A549 (cell line): ENCODE measurements at regions not wholly inside any gene's neighbourhood (a gene's known extent, or its start where the extent isn't known, plus 50 kb on each side); places are given as distances from the start of the nearest gene placed in this dataset.

Experiments
- ESRRA ChIP-seq: fragments of 150-350 bp; IDR thresholded peaks from 2 replicates; pipeline ENCODE4 v1.6.1; 2014; ENCODE audit warnings: mild to moderate bottlenecking, low read length, borderline replicate concordance
- FOSL2 ChIP-seq, 2 experiments: fragments of 450-650 bp in 1 of 2; fragments of >200 bp in 1 of 2; sonication (Bioruptor Twin) in 1 of 2; formaldehyde crosslinking; IDR thresholded peaks; 2 replicates each; pipeline versions ENCODE4 v1.5.0 to v1.6.1; 2016 to 2020; ENCODE audit warnings: mild to moderate bottlenecking in 1 of 2, moderate library complexity in 1 of 2
- JUN ChIP-seq, 2 experiments: fragments of >200 bp; sonication (Bioruptor Twin); formaldehyde crosslinking; IDR thresholded peaks; 2 replicates in 1 of 2; 3 replicates in 1 of 2; pipeline ENCODE4 v1.6.1; 2016 to 2017
- KDM5A ChIP-seq: fragments of 200-600 bp; sonication (generic); IDR thresholded peaks from 2 replicates; pipeline ENCODE4 v1.6.1; 2016; ENCODE audit warnings: antibody characterized with exemption, mild to moderate bottlenecking
- NR3C1 ChIP-seq: fragments of >200 bp; sonication (Bioruptor Twin); formaldehyde crosslinking; IDR thresholded peaks from 3 replicates; pipeline ENCODE4 v1.6.1; 2017
- POLR2A ChIP-seq: IDR thresholded peaks from 2 replicates; pipeline ENCODE4 v1.6.1; 2012; ENCODE audit warnings: mild to moderate bottlenecking, low read length
- SMC3 ChIP-seq: fragments of >200 bp; sonication (Bioruptor Twin); formaldehyde crosslinking; IDR thresholded peaks from 3 replicates; pipeline ENCODE4 v1.6.1; 2018; ENCODE audit warnings: inconsistent platforms
- TP53 ChIP-seq: fragments of 250-450 bp; sonication (Bioruptor Pico); IDR thresholded peaks from 2 replicates; pipeline ENCODE4 v1.5.0; 2021; ENCODE audit warnings: mild to moderate bottlenecking, moderate library complexity
- TF ChIP-seq, protein P1 (sequence below): fragments of 450-650 bp; IDR thresholded peaks from 2 replicates; pipeline ENCODE4 v1.6.1; 2014; ENCODE audit warnings: antibody characterized with exemption
- TF ChIP-seq, protein P2 (sequence below): IDR thresholded peaks from 2 replicates; pipeline ENCODE4 v1.6.1; 2012
- TF ChIP-seq, protein P3 (sequence below): fragments of >200 bp; sonication (Bioruptor Twin); formaldehyde crosslinking; IDR thresholded peaks from 3 replicates; pipeline ENCODE4 v1.5.1; 2016
- TF ChIP-seq, protein P4 (sequence below): fragments of >200 bp; sonication (Bioruptor Twin); formaldehyde crosslinking; IDR thresholded peaks from 3 replicates; pipeline ENCODE4 v1.6.1; 2016

DNA sequence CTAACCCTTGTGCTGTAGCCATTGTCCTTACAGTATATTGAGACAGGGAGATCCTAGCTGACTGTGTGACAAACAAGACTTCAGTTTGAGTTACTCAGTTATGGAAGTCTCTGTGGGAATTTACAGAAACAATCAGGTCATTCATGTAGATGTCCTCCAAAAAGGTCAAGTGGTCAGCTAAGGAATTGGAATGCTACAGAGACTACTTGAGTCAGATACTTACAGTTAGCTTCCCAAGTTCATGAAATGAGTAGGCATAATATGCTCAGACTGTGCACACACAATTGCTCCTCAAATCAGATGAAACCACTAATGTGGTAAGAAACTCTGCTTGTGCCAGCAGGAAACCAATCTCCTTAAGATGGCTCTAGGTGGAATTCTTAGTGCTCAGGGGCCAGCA, 985.7 kb downstream of the NSUN3 start:
- TF ChIP-seq FOSL2 (IDR thresholded peaks at IDR 0.05) (no peak), FOSL2 (CRISPR knock-in tag; IDR thresholded peaks at IDR 0.05) (no peak), POLR2A (no peak), JUN (IDR thresholded peaks at IDR 0.05) (no peak), ESRRA (no peak), KDM5A (no peak), NR3C1 (no peak), SMC3 (no peak), TP53 (CRISPR knock-in tag) (no peak)
- TF ChIP-seq, protein P1, sequence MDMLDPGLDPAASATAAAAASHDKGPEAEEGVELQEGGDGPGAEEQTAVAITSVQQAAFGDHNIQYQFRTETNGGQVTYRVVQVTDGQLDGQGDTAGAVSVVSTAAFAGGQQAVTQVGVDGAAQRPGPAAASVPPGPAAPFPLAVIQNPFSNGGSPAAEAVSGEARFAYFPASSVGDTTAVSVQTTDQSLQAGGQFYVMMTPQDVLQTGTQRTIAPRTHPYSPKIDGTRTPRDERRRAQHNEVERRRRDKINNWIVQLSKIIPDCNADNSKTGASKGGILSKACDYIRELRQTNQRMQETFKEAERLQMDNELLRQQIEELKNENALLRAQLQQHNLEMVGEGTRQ = no peak
- TF ChIP-seq, protein P2, sequence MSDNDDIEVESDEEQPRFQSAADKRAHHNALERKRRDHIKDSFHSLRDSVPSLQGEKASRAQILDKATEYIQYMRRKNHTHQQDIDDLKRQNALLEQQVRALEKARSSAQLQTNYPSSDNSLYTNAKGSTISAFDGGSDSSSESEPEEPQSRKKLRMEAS = no peak
- TF ChIP-seq, protein P3, sequence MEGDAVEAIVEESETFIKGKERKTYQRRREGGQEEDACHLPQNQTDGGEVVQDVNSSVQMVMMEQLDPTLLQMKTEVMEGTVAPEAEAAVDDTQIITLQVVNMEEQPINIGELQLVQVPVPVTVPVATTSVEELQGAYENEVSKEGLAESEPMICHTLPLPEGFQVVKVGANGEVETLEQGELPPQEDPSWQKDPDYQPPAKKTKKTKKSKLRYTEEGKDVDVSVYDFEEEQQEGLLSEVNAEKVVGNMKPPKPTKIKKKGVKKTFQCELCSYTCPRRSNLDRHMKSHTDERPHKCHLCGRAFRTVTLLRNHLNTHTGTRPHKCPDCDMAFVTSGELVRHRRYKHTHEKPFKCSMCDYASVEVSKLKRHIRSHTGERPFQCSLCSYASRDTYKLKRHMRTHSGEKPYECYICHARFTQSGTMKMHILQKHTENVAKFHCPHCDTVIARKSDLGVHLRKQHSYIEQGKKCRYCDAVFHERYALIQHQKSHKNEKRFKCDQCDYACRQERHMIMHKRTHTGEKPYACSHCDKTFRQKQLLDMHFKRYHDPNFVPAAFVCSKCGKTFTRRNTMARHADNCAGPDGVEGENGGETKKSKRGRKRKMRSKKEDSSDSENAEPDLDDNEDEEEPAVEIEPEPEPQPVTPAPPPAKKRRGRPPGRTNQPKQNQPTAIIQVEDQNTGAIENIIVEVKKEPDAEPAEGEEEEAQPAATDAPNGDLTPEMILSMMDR = no peak
- TF ChIP-seq, protein P4, sequence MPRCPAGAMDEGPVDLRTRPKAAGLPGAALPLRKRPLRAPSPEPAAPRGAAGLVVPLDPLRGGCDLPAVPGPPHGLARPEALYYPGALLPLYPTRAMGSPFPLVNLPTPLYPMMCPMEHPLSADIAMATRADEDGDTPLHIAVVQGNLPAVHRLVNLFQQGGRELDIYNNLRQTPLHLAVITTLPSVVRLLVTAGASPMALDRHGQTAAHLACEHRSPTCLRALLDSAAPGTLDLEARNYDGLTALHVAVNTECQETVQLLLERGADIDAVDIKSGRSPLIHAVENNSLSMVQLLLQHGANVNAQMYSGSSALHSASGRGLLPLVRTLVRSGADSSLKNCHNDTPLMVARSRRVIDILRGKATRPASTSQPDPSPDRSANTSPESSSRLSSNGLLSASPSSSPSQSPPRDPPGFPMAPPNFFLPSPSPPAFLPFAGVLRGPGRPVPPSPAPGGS = no peak
